ENCODE measurements at regions not wholly inside any gene's neighbourhood (a gene's known extent, or its start where the extent isn't known, plus 50 kb on each side); places are given as distances from the start of the nearest gene placed in this dataset.

GRCh38 chr5:74274326-74274725 lies 366.2 kb downstream of the ENC1 start:
- TF ChIP-seq, protein P1, sequence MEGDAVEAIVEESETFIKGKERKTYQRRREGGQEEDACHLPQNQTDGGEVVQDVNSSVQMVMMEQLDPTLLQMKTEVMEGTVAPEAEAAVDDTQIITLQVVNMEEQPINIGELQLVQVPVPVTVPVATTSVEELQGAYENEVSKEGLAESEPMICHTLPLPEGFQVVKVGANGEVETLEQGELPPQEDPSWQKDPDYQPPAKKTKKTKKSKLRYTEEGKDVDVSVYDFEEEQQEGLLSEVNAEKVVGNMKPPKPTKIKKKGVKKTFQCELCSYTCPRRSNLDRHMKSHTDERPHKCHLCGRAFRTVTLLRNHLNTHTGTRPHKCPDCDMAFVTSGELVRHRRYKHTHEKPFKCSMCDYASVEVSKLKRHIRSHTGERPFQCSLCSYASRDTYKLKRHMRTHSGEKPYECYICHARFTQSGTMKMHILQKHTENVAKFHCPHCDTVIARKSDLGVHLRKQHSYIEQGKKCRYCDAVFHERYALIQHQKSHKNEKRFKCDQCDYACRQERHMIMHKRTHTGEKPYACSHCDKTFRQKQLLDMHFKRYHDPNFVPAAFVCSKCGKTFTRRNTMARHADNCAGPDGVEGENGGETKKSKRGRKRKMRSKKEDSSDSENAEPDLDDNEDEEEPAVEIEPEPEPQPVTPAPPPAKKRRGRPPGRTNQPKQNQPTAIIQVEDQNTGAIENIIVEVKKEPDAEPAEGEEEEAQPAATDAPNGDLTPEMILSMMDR (IDR thresholded peaks at IDR 0.05 in 2 of 3, conservative IDR thresholded peaks at IDR 0.05 in 1 of 3; ENCODE audit: borderline replicate concordance in 1 of 3, insufficient read depth in 1 of 3, low read depth in 2 of 3, low read length in 2 of 3) = no peak
- TF ChIP-seq CBX3 (IDR thresholded peaks at IDR 0.05; ENCODE audit: low read depth) = no peak
- TF ChIP-seq TCF7L2 (IDR thresholded peaks at IDR 0.05; ENCODE audit: borderline replicate concordance, extremely low read depth, insufficient read depth, insufficient read length) = no peak
- TF ChIP-seq, protein P2, sequence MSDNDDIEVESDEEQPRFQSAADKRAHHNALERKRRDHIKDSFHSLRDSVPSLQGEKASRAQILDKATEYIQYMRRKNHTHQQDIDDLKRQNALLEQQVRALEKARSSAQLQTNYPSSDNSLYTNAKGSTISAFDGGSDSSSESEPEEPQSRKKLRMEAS (IDR thresholded peaks at IDR 0.05) = no peak
- TF ChIP-seq POLR2A (IDR thresholded peaks at IDR 0.05; ENCODE audit: borderline replicate concordance, extremely low read depth, insufficient read depth, insufficient read length) = no peak
- TF ChIP-seq EZH2phosphoT487 (IDR thresholded peaks at IDR 0.05; ENCODE audit: borderline replicate concordance) = no peak
- no peak for TF ChIP-seq EZH2 (IDR thresholded peaks at IDR 0.05)
- no peak for TF ChIP-seq FOSL1 (IDR thresholded peaks at IDR 0.05; ENCODE audit: low read depth)
- no peak for TF ChIP-seq SP1 (IDR thresholded peaks at IDR 0.05; ENCODE audit: low read depth)
- TF ChIP-seq REST (IDR thresholded peaks at IDR 0.05; ENCODE audit: low read depth) = no peak
